Left ventricle myocardium superior (tissue), 1 donor: ENCODE measurements at regions not wholly inside any gene's neighbourhood (a gene's known extent, or its start where the extent isn't known, plus 50 kb on each side); places are given as distances from the start of the nearest gene placed in this dataset.
"Not testable (repeated sequence)": the region's sequence is repeated elsewhere in the genome, so short reads cannot be mapped to it uniquely, and the experiment has no call there.

Experiments
- ATAC-seq: fragments of 200-7000 bp; cut with Tn5 transposase; one replicate; pipeline ENCODE4 v1.9.1; 2020; ENCODE audit warnings: mild to moderate bottlenecking, moderate library complexity
- DNase-seq: peaks from one replicate; pipeline ENCODE4 v3.0.0-alpha.2; 2020
- intact Hi-C: fragments of 100-400 bp; cut with micrococcal nuclease; formaldehyde crosslinking; loops from one replicate; pipeline ENCODE4 v1.11.0; 2022
- donor health status: DM: no; HTN: yes; CAD: no; lungs with severe emphysema.

DNA sequence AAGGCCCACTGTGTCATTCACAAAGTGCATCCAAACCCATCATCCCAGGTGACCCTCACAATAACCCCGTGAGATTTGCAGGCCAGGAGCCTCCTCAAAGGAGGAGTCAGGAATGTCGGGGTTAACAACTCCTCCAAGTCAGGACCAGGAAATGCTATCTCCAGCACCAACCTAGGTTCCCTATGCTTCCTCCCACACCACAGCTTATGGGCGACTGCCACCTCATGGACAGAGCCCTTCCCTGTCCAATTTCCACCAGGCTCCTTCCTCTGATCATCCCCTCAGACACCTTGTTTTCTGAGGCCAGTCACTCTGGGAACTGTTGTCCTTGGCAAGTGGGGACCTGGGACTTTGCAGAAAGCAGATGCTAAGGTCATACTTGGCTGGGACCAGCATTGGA is 77.8 kb downstream of the LIMS3 start:
- peak; percentile 38 for ATAC-seq
- intact Hi-C loops, DNase-seq: not testable (repeated sequence)

DNA sequence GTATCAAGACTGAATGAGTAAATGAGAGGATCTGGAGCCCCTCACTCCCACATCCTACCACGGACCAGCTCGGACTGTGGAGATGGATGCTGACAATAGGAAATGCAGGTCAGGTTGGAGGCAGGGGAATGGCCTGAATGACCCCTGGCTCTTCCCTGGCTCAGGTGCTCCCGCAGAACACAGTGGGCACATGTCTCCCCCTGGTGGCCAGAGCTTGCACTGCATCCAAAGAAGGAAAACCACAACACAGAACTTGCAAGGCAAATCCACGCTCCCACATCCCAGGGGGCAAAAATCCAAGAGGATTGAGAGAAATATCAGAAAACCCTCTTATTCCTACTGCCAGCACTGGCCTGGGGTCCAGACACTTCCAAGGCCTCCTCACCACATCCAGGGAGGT is 82.3 kb downstream of the LIMS3 start:
- ATAC-seq: peak; percentile 58
- intact Hi-C loops, DNase-seq: not testable (repeated sequence)

DNA sequence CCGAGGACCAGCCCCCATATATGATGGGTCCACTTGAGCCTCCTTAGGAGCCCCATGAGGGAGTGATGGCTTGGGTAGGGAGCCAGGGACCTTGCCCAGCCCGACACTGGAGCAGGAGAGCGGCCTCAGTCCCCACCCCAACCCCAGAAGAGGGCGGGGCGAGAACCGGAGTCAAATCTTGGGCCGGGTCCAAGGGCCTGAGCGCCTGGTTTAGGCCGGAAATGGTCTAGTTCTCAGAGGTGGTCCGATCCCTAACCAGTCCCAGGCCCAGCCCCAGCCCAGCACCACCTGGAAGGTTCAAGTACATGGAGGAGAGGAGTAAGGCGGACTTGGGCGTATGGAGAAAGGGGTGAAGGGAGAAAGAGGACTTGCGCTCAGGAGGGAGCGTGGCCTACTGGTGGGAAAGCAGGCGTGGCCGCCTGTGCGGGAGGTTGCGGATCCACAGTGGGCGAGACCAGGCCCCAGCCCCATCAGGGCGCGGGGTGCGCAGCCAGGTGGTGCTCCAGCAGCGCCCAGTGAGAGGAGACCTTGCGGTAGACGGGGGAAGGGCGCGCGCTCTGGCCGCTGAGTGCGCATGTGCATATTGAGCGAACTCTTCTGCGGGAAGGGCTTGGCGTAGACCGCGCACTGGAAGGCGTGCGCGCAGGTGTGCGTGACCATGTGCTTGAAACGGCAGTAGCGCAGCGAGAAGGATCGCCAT is 88.1 kb downstream of the LIMS3 start:
- DNase-seq, intact Hi-C loops: not testable (repeated sequence)
- peak; percentile 88 for ATAC-seq

DNA sequence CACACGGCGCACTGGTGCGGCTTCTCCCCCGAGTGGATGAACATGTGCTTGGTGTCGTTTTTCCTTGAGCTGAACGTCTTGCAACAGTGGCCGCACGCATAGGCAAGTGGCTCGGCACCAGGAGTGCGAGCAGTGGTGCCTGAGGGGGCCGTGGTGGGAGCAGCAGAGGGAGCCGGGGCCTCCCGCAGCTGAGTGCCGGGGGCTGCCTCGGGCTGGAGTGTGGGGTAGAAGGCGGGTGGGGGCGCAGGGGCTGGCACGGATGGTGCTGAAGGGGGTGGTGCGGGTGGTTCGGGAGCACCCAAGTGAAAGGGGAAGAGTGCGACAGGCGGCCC is 88.6 kb downstream of the LIMS3 start:
- intact Hi-C loops, DNase-seq: not testable (repeated sequence)
- peak; percentile 30 for ATAC-seq

DNA sequence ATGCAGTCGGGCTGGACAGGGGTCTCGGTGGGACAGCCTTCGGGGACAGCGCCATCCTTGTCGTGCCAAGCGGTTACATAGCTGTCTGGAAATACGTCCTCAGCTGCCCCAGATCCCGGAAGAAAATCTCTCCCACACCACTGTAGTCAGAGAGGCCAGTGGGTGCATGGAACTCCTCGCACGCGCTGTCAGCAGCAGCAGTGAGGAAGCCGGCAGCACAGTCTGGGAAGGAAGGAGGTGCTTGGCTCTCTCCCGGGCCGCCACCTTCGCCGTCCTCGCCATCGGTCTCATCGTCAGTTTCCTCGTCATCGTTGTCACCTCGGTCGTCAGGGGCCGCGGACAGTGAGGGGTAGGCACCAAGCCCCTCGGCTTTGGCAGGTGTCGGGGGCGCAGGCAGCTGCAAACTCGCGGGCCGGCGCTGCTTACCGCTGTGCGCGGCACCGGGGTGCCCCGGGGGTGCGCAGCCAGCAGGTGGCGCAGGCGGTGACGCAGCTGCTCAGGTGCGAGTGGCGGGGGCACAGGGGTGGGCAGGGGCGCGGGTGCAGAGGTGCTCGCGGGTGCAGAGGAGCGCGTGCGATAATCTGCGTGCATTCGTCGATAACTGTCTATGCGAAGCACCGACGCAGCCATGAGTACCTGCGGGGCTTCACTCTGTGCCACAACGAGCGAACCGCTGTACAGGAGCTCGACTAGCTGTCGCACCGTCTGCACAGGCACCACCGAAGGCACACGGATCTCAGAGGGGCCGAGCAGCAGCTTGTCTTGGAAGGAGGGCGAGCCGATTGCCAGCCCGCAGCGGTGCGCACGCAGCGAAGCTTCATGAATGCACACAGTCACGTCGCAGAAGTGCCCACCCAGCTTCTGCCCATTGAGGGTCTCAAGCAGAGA is 89.2 kb downstream of the LIMS3 start:
- peak; percentile 89 for ATAC-seq
- DNase-seq, intact Hi-C loops: not testable (repeated sequence)

DNA sequence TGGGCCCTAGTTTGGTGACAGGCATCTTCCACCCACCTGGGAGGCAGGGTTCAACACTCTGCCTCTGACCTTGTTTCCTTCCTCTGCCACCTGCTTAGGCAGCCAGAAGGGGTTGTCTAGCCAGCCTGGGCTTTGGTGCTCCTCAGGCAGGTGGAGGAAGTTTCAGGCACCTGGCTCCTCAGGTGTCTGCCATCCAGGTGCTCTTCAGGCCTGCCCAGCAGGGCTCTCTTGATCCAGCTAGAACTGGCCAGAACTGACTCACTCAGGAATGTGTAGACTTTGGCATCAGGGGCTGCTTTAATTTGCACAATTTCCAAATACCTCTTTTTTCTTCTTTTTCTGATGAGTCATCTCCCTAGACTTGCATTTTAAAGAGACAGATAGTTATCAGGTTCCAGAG is 100.9 kb downstream of the LIMS3 start:
- ATAC-seq, DNase-seq, intact Hi-C loops: not testable (repeated sequence)

DNA sequence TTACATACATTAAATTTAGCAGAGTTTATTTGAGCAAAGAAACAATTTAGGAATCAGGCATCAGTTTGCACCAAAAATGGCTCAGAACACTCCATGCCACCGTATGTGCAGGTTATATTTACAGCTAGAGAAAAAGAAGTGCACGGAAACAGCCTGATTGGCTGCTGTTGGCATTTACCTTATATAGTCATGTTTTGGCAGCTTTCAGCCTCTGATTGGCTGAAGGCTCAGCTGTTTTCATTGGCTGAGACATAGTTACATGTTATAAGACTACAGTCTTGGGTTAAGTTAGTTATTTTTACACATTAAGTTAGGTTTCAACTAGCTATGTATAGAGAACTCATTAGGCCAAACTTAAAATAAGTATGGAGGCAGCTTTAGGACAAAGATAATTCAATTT is 104.0 kb downstream of the LIMS3 start:
- intact Hi-C loops, ATAC-seq, DNase-seq: not testable (repeated sequence)

DNA sequence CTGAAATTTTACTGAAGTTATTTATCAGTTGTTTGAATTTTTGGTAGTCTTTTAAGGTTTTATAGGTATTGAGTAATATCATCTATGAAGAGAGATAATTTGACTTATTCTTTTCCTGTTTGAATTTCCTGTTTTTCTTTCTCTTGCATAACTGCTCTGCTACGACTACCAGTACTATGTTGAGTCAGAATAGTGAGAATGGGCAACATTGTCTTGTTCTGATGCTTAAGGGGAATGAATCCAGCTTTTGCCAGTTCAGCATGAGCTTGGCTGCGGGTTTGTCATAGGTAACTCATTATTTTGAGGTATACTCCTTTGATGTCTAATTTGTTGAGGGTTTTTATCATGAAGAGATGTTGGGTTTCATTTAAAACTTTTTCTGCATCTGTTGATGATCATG is 102.2 kb downstream of the MALL start:
- DNase-seq, ATAC-seq, intact Hi-C loops: not testable (repeated sequence)

DNA sequence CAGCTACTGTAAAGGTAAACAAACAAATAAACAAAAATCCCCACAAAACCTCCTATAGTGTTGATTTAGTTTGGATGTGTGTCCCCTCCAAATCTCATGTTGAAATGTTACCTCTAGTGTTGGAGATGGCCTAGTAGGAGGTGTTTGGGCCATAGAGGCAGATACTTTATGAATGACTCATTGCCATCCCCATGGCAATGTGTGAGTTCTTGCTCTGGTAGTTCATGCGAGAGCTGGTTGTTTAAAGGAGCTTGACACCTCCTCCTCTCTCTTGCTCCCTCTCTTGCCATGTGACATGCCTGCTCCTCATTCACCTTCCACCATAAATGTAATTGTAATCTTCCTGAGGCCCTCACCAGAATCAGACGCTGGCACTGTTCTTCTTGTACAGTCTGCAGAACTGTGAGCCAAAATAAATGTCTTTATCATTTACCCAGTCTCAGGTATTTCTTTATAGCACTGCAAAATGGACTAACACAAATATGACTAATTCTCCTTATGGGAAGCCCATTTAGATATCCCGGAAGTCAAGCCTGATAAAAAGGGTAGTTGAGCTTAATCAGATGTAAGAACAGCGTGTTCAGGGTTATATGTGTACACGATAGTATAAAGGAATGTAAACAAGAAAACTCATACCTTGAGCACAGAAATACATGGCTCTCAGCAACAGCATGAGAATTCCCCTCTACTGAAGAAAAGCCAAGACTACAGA is 99.1 kb downstream of the MALL start:
- ATAC-seq, DNase-seq, intact Hi-C loops: not testable (repeated sequence)

DNA sequence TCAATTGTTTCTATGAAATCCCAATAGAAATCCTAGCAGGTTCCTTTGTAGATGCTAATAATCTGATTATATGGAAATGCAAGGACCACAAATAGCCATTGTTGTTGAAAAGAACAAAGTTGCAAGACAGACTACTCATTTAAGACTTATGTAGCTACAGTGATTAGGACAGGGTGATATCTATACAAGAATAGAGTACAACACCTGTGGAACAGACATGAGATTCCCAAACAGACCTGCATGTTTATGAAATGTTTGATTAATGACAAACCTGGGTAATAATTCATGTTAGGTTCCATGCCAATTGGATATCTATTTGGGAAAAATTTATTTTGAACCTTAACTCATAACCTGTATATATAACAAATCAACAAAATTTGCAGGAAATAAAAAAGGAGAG is 95.4 kb downstream of the MALL start:
- intact Hi-C loops, ATAC-seq, DNase-seq: not testable (repeated sequence)

DNA sequence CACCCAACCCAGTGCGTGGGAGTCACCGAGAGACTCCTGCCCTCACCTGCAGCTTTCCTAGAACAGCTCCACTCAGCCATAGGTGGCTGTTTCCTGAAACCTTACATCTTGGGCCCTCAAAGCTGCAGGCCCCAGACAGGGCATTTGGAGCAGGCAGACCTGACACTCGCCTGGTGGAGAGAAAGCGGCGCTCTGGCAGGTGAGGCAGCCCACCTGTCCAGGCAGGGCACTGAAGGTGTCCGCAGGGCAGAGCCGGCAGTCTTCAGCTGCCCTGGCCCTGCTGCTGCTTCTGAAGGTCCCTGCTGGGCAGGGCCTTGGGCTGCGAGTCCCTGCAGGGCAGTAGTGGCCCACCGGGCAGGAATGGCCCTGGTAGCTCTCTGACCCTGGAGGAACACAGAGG is 93.3 kb downstream of the MALL start:
- ATAC-seq, DNase-seq, intact Hi-C loops: not testable (repeated sequence)

DNA sequence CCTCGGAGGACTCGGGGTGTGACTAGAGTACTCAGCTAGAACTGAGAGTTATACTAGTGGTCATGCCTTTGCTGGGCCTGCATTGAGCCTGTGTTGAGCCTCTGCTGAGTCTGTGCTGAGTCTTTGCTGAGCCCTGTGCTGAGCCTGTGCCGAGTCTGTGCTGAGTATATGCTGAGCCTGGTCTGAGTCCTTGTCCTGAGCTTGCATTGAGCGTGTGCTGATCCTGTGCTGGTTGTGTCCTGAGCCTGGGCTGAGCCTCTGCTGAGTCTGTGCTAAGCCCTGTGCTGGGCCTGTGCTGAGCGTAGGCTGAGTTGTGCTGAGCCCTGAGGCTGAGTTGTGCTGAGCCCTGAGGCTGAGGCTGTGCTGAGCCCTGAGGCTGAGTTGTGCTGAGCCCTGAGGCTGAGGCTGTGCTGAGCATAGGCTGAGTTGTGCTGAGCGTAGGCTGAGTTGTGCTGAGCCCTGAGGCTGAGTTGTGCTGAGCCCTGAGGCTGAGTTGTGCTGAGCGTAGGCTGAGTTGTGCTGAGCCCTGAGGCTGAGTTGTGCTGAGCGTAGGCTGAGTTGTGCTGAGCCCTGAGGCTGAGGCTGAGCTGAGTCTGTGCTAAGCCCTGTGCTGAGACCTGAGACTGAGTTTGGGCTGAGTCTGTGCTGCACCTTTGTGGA is 89.4 kb downstream of the MALL start:
- intact Hi-C loops, ATAC-seq, DNase-seq: not testable (repeated sequence)

DNA sequence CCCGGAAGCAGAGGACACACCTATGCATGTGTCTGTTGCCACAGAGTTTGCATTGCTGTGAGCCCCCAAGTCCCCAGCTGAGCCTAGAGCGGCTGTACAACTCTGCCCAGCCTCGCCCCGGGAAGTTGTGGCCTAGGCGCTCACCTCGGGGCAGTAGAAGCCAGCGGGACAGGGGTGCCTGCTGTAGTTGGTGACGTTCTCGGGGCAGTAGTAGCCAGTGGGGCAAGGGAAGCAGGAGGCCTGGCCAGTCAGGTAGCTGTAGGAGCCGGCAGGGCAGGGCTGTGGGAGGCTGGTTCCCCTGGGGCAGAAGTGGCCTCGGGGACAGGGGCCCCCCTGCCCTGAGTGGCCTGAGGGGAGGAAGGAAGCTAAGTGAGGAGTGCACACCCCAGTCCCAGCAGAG is 87.2 kb downstream of the MALL start:
- intact Hi-C loops, ATAC-seq: not testable (repeated sequence)
- peak; percentile 4 for DNase-seq

DNA sequence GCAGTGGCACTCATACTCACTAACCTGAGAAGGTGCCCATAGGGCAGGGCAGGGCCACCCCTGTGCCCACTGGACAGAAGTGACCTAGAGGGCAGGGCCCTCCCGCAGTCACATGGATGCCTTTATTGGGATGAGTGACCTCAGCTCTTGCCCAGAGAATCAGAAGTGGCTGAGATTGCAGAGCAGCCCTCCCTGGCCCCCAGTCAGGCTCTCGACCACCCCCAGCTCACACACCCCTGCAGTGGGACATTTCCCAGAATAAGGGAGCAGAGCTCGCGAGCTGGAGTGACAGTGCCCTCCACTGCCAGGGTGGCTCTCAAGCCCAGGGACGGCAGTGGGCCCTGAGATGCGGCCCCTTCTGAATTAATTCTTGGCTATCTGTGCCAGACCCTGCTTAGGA is 84.7 kb downstream of the MALL start:
- intact Hi-C loops, ATAC-seq: not testable (repeated sequence)
- DNase-seq: peak; percentile 5

DNA sequence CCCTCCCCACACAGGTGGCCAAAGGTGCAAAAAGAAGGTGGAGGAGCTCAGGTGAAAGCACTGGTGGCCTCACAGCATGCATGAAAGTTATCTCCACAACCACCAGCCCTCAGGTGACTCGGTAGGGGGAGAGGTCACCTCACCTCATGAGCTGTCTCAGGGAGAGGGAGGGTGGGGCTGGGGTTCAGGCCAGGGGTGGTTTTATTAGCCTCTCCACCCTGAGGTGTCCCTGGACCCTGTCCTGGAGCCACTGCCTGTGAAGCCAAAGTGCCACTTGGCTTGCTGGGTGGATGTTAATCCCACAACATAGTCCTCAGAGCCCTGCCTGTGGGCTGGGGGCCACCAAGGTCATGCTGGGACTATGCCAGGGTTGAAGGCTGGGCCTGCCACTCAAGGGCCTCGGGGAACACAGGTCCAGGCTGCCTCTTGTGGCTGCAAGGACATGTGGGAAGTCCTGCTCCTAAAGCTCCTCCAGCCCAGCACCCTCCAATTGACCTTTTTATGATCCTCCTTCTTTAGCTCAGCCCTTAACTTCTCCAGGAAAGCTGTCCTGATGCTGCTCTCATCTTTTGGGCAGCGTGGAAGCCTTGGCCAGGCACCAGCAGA is 83.8 kb downstream of the MALL start:
- ATAC-seq: peak; percentile 24
- DNase-seq, intact Hi-C loops: not testable (repeated sequence)
